Right lobe of liver (tissue), 6 donors: ENCODE measurements at regions not wholly inside any gene's neighbourhood (a gene's known extent, or its start where the extent isn't known, plus 50 kb on each side); places are given as distances from the start of the nearest gene placed in this dataset.

Experiments used
- ATAC-seq, 4 donors: fragments of 200-7000 bp; cut with Tn5 transposase; one replicate each; pipeline ENCODE4 v1.9.1; 2020; ENCODE audit warnings: mild to moderate bottlenecking in 4 of 4, moderate library complexity in 4 of 4
- DNase-seq, 3 donors: peaks; one replicate each; pipeline ENCODE4 v3.0.0-alpha.2; 2020
- H3K27ac ChIP-seq, 3 donors: fragments of 200-600 bp; one replicate each; pipeline ENCODE4 v1.8.0; 2022
- H3K27me3 ChIP-seq, 2 donors: fragments of 200-600 bp; one replicate each; pipeline ENCODE4 v1.8.0; 2022
- H3K36me3 ChIP-seq, 4 donors: fragments of 200-600 bp; sonication (generic) in 1 of 4; one replicate each; pipeline versions ENCODE4 v1.5.1 to v1.8.0; 2017 to 2022; ENCODE audit warnings: control low read depth in 1 of 4
- H3K4me1 ChIP-seq, 4 donors: fragments of 200-600 bp; sonication (generic) in 1 of 4; one replicate each; pipeline versions ENCODE4 v1.5.1 to v1.8.0; 2017 to 2022; ENCODE audit warnings: control low read depth in 1 of 4
- H3K4me3 ChIP-seq, 3 donors: fragments of 200-600 bp; one replicate each; pipeline ENCODE4 v1.8.0; 2022
- H3K9me3 ChIP-seq, 4 donors: fragments of 200-600 bp; sonication (generic) in 1 of 4; one replicate each; pipeline versions ENCODE4 v1.5.1 to v1.8.0; 2017 to 2022; ENCODE audit warnings: control low read depth in 1 of 4
- CTCF ChIP-seq, 4 donors: fragments of 200-600 bp in 3 of 4; fragments of 450-650 bp in 1 of 4; IDR thresholded peaks; one replicate each; pipeline versions ENCODE4 v1.5.1 to v1.8.0; 2016 to 2022; ENCODE audit warnings: antibody characterized with exemption in 4 of 4, mild to moderate bottlenecking in 2 of 4
- POLR2A ChIP-seq: fragments of 450-650 bp; IDR thresholded peaks from one replicate; pipeline ENCODE4 v1.6.1; 2017; ENCODE audit warnings: antibody characterized with exemption, mild to moderate bottlenecking
- WGBS: methylation state at CpG from one replicate; pipeline ENCODE4 v1.1.6; 2018; ENCODE audit warnings: low coverage, low lambda C conversion rate; ENCODE audit not compliant: insufficient coverage; ENCODE audit errors: missing lambda C conversion rate; 5-methylcytosine and 5-hydroxymethylcytosine counted together
- intact Hi-C, 2 donors: fragments of 100-400 bp; cut with DNase I; formaldehyde crosslinking; loops; one replicate each; pipeline versions ENCODE4 v1.11.2 to v1.14.1; 2022
- donor health status: DM: no; HTN: yes; CAD: no.
- donor health status: DM: no; HTN: no; CAD: no.
- donor health status: DM: no; HTN: no; CAD: no.
- donor health status: DM: no; HTN: yes; CAD: no.
- donor health status: DM: no; HTN: yes; CAD: no.

- Histone ChIP-seq H3K4me3 (no peak overlapping the region), H3K4me1 (no peaks in the 10 kb centered on the region), H3K36me3 (no peaks in the 10 kb centered on the region), H3K9me3 (no peaks in the 10 kb centered on the region), H3K27ac (no peak overlapping the region), H3K27me3 (no peaks in the 10 kb centered on the region)
- DNase-seq (no peak), ATAC-seq (no peak)
- WGBS: 67% methylated on average over 2 of the region's 2 CpGs
- TF ChIP-seq CTCF (IDR thresholded peaks at IDR 0.05): no peak
- no peak for TF ChIP-seq POLR2A
- intact Hi-C loops: no loop called here
Observed at GRCh38 chr10:37733822-37734221, 123.6 kb downstream of the ZNF248 start.

DNA sequence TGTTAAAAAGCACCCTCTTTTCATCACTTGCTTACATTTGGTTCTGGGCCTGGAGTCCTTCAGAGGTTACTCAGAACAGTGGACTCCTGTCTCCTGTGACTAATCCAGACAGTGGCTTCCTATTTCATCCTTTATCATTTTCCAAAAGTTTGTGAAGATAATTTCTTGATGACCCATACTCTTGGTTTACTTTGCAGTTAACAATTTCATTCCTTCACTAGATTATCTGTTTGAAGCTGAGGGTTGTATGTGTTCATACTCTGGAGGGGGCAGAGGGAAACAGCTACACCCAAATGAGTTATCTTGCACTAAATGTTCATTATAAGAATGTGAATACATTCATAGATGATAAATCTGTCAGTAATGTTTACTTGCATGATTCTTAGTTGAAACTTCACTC is 124.7 kb downstream of the ZNF248 start:
- TF ChIP-seq CTCF (IDR thresholded peaks at IDR 0.05): no peak
- TF ChIP-seq POLR2A: no peak
- intact Hi-C loops: no loop called here
- ATAC-seq (no peak), DNase-seq (no peak)
- no peaks in the 10 kb centered on the region for H3K27me3 ChIP-seq
- no peaks in the 10 kb centered on the region for H3K9me3 ChIP-seq
- no peak overlapping the region for H3K27ac ChIP-seq
- H3K36me3 ChIP-seq: no peaks in the 10 kb centered on the region
- H3K4me1 ChIP-seq: no peaks in the 10 kb centered on the region
- H3K4me3 ChIP-seq: no peak overlapping the region

- Histone ChIP-seq H3K27ac (no peak overlapping the region), H3K4me3 (no peak overlapping the region), H3K9me3 (no peaks in the 10 kb centered on the region), H3K27me3 (no peaks in the 10 kb centered on the region), H3K36me3 (no peaks in the 10 kb centered on the region), H3K4me1 (no peaks in the 10 kb centered on the region)
- intact Hi-C loops: no loop called here
- no CpG with 5 or more reads among the region's 5 CpGs for WGBS
- TF ChIP-seq CTCF (IDR thresholded peaks at IDR 0.05) (no peak), POLR2A (no peak)
- ATAC-seq (no peak), DNase-seq (no peak)
Observed at GRCh38 chr10:37728830-37729229, 128.6 kb downstream of the ZNF248 start.

DNA sequence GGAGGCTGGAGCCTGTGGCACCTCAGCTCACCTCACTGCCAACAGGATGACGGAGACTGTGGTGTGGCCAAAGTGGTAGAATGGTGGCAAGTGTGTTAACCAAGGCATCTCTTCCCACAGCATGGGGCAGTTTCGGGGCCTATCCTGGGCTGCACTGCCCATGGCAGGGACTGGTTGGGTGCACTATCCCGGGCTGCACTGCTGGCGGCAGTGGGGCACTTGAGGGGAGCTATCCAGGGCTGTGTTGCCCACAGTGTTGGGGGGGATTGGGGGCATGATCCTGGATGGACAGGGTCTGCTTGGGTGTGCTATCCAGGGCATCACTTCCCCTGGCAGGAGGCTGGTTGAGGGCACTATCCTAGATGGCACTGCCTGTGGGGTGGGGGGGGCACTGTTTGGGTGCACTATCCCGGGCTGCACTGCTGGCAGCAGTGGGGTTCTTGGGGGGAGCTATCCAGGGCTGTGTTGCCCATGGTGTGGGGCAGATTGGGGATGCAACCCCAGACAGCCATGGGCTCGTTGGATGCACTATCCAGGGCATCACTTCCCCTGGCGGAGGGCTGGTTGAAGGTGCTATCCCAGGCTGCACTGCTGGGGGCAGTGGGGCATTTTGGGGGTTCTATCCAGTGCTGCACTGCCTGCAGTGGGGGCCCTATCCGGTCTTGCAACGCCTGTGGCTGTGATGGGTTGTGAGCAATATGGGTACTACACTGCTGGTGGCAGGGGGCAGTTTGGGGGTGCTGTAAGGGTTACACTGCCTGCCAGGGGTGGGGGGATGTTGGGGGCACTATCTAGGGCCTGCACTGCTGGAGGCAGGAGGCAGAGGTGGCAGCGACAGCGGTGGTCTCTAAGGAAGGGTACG is 129.7 kb downstream of the ZNF248 start:
- ATAC-seq (peak in 1 of 4 donors; percentile 11), DNase-seq (no peak)
- Histone ChIP-seq H3K36me3 (no peaks in the 10 kb centered on the region), H3K27ac (no peak overlapping the region), H3K4me1 (no peaks in the 10 kb centered on the region), H3K27me3 (no peaks in the 10 kb centered on the region), H3K9me3 (no peaks in the 10 kb centered on the region), H3K4me3 (no peak overlapping the region)
- intact Hi-C loops: no loop called here
- WGBS: 100% methylated on average over 1 of the region's 12 CpGs
- TF ChIP-seq CTCF (IDR thresholded peaks at IDR 0.05): no peak
- no peak for TF ChIP-seq POLR2A
